Tibial nerve (tissue), 4 donors: ENCODE measurements at regions not wholly inside any gene's neighbourhood (a gene's known extent, or its start where the extent isn't known, plus 50 kb on each side); places are given as distances from the start of the nearest gene placed in this dataset.

Source experiments
- DNase-seq, 2 donors: peaks; one replicate each; pipeline ENCODE4 v3.0.0-alpha.2; 2019; ENCODE audit warnings: low spot score in 2 of 2
- H3K27ac ChIP-seq, 4 donors: fragments of 200-600 bp; sonication (generic) in 3 of 4; one replicate each; pipeline ENCODE4 v1.5.1; 2017 to 2019; ENCODE audit warnings: mild to moderate bottlenecking in 1 of 4
- H3K27me3 ChIP-seq, 2 donors: fragments of 200-600 bp; sonication (generic) in 1 of 2; one replicate each; pipeline versions ENCODE4 v1.5.1 to v1.6.0; 2017 to 2019
- H3K36me3 ChIP-seq, 3 donors: fragments of 200-600 bp; sonication (generic); one replicate each; pipeline ENCODE4 v1.5.1; 2018 to 2019
- H3K4me1 ChIP-seq, 4 donors: fragments of 200-600 bp; sonication (generic) in 3 of 4; one replicate each; pipeline ENCODE4 v1.5.1; 2017 to 2019
- H3K4me3 ChIP-seq, 4 donors: fragments of 200-600 bp; sonication (generic) in 3 of 4; one replicate each; pipeline ENCODE4 v1.5.1; 2017 to 2019; ENCODE audit warnings: mild to moderate bottlenecking in 1 of 4, moderate library complexity in 1 of 4
- H3K9me3 ChIP-seq, 4 donors: fragments of 200-600 bp; sonication (generic) in 3 of 4; one replicate each; pipeline ENCODE4 v1.5.1; 2017 to 2019
- EP300 ChIP-seq, 2 donors: sonication (generic); formaldehyde crosslinking; IDR thresholded peaks; one replicate each; pipeline ENCODE4 v1.6.1; 2017; ENCODE audit warnings: antibody characterized with exemption in 2 of 2, mild to moderate bottlenecking in 1 of 2
- POLR2A ChIP-seq, 2 donors: fragments of 450-650 bp; IDR thresholded peaks; one replicate each; pipeline ENCODE4 v1.6.1; 2017; ENCODE audit warnings: antibody characterized with exemption in 2 of 2, mild to moderate bottlenecking in 2 of 2, moderate library complexity in 2 of 2
- WGBS, 2 donors: methylation state at CpG; one replicate each; pipeline ENCODE4 v1.1.5; 2018; 5-methylcytosine and 5-hydroxymethylcytosine counted together
- TF ChIP-seq, protein P1 (sequence below), 5 experiments: fragments of 200-600 bp in 3 of 5; fragments of 450-650 bp in 2 of 5; sonication (generic) in 3 of 5; IDR thresholded peaks; one replicate each; pipeline ENCODE4 v1.5.1; 2016 to 2019; ENCODE audit warnings: antibody characterized with exemption in 5 of 5, mild to moderate bottlenecking in 3 of 5, moderate library complexity in 2 of 5

- Histone ChIP-seq H3K9me3 (no peaks in the 10 kb centered on the region), H3K27me3 (no peaks in the 10 kb centered on the region), H3K4me1 (no peaks in the 10 kb centered on the region), H3K4me3 (no peak overlapping the region), H3K27ac (no peak overlapping the region), H3K36me3 (no peaks in the 10 kb centered on the region)
- 71 to 82% methylated on average over 3 of the region's 3 CpGs for WGBS, 2 donors
- TF ChIP-seq, protein P1, sequence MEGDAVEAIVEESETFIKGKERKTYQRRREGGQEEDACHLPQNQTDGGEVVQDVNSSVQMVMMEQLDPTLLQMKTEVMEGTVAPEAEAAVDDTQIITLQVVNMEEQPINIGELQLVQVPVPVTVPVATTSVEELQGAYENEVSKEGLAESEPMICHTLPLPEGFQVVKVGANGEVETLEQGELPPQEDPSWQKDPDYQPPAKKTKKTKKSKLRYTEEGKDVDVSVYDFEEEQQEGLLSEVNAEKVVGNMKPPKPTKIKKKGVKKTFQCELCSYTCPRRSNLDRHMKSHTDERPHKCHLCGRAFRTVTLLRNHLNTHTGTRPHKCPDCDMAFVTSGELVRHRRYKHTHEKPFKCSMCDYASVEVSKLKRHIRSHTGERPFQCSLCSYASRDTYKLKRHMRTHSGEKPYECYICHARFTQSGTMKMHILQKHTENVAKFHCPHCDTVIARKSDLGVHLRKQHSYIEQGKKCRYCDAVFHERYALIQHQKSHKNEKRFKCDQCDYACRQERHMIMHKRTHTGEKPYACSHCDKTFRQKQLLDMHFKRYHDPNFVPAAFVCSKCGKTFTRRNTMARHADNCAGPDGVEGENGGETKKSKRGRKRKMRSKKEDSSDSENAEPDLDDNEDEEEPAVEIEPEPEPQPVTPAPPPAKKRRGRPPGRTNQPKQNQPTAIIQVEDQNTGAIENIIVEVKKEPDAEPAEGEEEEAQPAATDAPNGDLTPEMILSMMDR (IDR thresholded peaks at IDR 0.05), result no peak
- no peak for DNase-seq
Measured at GRCh38 chr11:11756718-11757117, 85.1 kb upstream of the USP47 start.

- DNase-seq, result no peak
- TF ChIP-seq EP300 (IDR thresholded peaks at IDR 0.05) (no peak), POLR2A (IDR thresholded peaks at IDR 0.05) (no peak)
- TF ChIP-seq, protein P1 (IDR thresholded peaks at IDR 0.05), result no peak
- no peak overlapping the region for H3K4me3 ChIP-seq
- no peaks in the 10 kb centered on the region for H3K27me3 ChIP-seq
- no peaks in the 10 kb centered on the region for H3K4me1 ChIP-seq
- no peaks in the 10 kb centered on the region for H3K9me3 ChIP-seq
- H3K27ac ChIP-seq, result no peak overlapping the region
- no peaks in the 10 kb centered on the region for H3K36me3 ChIP-seq
- 83 to 85% methylated on average over 5 of the region's 5 CpGs for WGBS, 2 donors
Measured at GRCh38 chr11:11755871-11756270, 85.9 kb upstream of the USP47 start.

GRCh38 chr11:11752679-11753078 is 89.1 kb upstream of the USP47 start:
- no peak for DNase-seq
- no peak overlapping the region for H3K4me3 ChIP-seq
- H3K27ac ChIP-seq, result no peak overlapping the region
- no peaks in the 10 kb centered on the region for H3K4me1 ChIP-seq
- TF ChIP-seq, protein P1 (IDR thresholded peaks at IDR 0.05), result no peak
- TF ChIP-seq POLR2A (IDR thresholded peaks at IDR 0.05) (no peak), EP300 (IDR thresholded peaks at IDR 0.05) (no peak)
- no peaks in the 10 kb centered on the region for H3K9me3 ChIP-seq
- no peaks in the 10 kb centered on the region for H3K27me3 ChIP-seq
- no peaks in the 10 kb centered on the region for H3K36me3 ChIP-seq
- WGBS, 2 donors, result 88 to 90% methylated on average over 3 of the region's 3 CpGs

DNA sequence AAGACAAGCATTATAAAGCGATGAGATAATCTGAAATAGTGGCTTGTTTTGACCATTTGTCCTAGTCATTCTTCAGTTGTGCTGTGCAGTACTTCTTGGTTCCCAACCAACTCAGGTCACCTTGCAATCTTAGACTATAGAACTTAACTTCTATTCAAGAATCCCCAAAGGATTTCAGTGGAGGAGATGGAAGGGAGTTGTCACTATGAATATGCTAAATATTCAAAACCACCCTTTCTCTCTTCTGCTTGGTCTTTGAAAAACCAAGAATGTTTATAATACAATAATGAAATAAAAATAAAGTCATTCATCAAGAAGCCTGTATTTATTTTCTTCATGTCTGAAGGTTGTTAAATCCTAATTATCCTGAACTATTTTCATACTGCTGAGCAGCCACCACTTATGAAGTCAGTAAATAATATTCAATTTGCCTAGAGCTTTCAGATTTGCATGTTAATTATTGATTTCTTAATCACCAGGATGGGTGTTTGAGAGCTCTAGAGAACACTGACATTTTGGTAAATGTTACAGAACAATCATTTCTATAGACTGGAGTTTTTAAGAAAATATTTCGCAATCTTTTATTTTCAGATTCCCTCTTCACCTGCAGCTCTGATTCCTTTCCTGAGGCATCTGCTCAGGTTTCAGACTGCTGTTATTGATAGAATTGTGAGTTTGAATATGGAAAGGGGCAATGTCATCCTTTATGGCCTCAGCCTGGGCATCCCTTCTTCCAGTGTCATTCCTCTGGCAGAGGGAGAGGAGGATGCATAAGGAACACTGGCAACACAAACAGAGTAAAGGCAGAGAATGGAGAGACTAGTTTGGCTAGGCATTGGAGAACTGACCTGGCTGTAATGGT is 91.5 kb upstream of the USP47 start:
- no peaks in the 10 kb centered on the region for H3K9me3 ChIP-seq
- H3K27me3 ChIP-seq, result no peaks in the 10 kb centered on the region
- H3K4me1 ChIP-seq, result no peaks in the 10 kb centered on the region
- 98% methylated on average over 2 of the region's 2 CpGs for WGBS, 2 donors
- no peaks in the 10 kb centered on the region for H3K36me3 ChIP-seq
- TF ChIP-seq EP300 (IDR thresholded peaks at IDR 0.05), result no peak
- TF ChIP-seq, protein P1 (IDR thresholded peaks at IDR 0.05), result no peak
- TF ChIP-seq POLR2A (IDR thresholded peaks at IDR 0.05), result no peak
- DNase-seq, result no peak
- no peak overlapping the region for H3K4me3 ChIP-seq
- H3K27ac ChIP-seq, result no peak overlapping the region

DNA sequence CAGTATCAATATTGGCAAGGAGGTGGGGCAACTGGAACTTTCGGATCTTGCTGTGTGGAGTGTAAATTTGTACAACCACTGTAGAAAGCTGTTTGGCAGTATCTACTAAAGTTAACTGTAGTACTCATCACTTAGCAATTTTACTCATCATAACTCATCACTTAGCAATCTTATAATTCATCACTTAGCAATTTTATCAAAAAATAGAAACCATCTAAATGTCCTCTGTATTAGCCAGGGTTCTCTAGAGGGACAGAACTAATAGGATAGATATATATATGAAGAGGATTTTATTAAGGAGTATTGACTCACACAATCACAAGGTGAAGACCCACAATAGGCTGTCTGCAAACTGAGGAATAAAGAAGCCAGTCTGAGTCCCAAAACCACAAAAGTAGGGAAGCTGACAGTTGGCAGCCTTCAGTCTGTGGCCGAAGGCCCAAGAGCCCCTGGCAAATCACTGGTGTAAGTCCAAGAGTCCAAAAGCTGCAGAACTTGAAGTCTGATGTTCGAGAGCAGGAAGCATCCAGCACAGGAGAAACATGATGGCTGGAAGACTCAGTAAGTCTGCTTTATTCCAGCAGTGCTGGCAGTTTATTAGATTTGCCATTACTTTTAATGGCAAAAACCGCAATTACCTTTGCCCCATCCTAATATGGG is 92.9 kb upstream of the USP47 start:
- H3K4me3 ChIP-seq, result no peak overlapping the region
- H3K27me3 ChIP-seq, result no peaks in the 10 kb centered on the region
- H3K36me3 ChIP-seq, result no peaks in the 10 kb centered on the region
- H3K9me3 ChIP-seq, result no peaks in the 10 kb centered on the region
- no peak overlapping the region for H3K27ac ChIP-seq
- no peak for DNase-seq
- TF ChIP-seq, protein P1 (IDR thresholded peaks at IDR 0.05), result no peak
- TF ChIP-seq EP300 (IDR thresholded peaks at IDR 0.05) (no peak), POLR2A (IDR thresholded peaks at IDR 0.05) (no peak)
- H3K4me1 ChIP-seq, result no peaks in the 10 kb centered on the region
- WGBS, 2 donors, result 83 to 84% methylated on average over 4 of the region's 4 CpGs
